AG04449 (cell line): ENCODE measurements at regions not wholly inside any gene's neighbourhood (a gene's known extent, or its start where the extent isn't known, plus 50 kb on each side); places are given as distances from the start of the nearest gene placed in this dataset.
"Not testable (repeated sequence)": the region's sequence is repeated elsewhere in the genome, so short reads cannot be mapped to it uniquely, and the experiment has no call there.

Experiments used
- CTCF ChIA-PET: fragments of 350-600 bp; formaldehyde crosslinking; extraction: SDS; loops from one replicate; lab custom pipeline; 2021; ENCODE audit warnings: antibody characterized with exemption; lab: Yijun Ruan, JAX
- POLR2A ChIA-PET: fragments of 400-600, 350-600 bp; formaldehyde crosslinking; extraction: SDS; loops from one replicate; lab custom pipeline; 2020; ENCODE audit warnings: antibody characterized with exemption, inconsistent platforms; lab: Yijun Ruan, JAX
- DNase-seq: peaks from one replicate; pipeline ENCODE4 v3.0.0-alpha.2; 2010; ENCODE audit warnings: low read depth, low spot score
- H3K4me3 ChIP-seq: 2 replicates; pipeline ENCODE4 v1.5.1; 2011; ENCODE audit warnings: low read depth, mild to moderate bottlenecking, control low read depth, low read length
- TF ChIP-seq, protein P1 (sequence below): IDR thresholded peaks from one replicate; pipeline ENCODE4 v1.5.1; 2011; ENCODE audit warnings: mild to moderate bottlenecking, moderate library complexity, low read length, control low read depth, inconsistent platforms; ENCODE audit not compliant: insufficient read depth; ENCODE audit errors: missing control alignments

DNA sequence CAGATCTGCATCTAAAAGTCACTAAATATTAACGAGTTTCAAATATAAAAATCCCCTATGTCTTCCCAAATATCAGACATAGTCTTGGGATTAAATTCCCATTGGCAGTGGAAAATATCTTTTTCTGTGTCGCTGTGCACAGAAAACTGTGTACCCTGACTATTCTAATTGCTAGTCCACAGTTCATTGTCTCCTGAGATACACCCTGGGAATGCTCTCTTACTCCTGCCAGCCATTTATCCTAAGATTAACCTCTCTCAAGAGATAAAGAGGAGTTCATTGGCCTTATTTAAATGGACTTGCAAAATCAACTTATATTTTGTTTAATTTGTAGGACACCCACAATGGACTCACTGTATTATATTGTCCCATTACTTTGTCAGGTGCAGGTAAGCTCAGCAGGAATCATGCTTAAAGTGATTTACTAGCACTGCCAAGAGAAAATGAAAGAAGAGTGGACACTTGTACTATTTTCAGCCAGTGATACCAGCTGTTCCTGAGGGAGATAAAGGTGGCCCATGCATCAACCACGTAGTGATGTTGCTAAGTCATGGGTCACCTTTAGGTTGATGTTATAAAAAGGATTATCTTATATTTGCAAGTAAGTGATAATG, 553.8 kb downstream of the PIK3C3 start:
- no peak overlapping the region for H3K4me3 ChIP-seq
- no peak for DNase-seq
- CTCF ChIA-PET, result no interaction called here
- TF ChIP-seq, protein P1, sequence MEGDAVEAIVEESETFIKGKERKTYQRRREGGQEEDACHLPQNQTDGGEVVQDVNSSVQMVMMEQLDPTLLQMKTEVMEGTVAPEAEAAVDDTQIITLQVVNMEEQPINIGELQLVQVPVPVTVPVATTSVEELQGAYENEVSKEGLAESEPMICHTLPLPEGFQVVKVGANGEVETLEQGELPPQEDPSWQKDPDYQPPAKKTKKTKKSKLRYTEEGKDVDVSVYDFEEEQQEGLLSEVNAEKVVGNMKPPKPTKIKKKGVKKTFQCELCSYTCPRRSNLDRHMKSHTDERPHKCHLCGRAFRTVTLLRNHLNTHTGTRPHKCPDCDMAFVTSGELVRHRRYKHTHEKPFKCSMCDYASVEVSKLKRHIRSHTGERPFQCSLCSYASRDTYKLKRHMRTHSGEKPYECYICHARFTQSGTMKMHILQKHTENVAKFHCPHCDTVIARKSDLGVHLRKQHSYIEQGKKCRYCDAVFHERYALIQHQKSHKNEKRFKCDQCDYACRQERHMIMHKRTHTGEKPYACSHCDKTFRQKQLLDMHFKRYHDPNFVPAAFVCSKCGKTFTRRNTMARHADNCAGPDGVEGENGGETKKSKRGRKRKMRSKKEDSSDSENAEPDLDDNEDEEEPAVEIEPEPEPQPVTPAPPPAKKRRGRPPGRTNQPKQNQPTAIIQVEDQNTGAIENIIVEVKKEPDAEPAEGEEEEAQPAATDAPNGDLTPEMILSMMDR, result no peak
- POLR2A ChIA-PET, result no interaction called here

DNA sequence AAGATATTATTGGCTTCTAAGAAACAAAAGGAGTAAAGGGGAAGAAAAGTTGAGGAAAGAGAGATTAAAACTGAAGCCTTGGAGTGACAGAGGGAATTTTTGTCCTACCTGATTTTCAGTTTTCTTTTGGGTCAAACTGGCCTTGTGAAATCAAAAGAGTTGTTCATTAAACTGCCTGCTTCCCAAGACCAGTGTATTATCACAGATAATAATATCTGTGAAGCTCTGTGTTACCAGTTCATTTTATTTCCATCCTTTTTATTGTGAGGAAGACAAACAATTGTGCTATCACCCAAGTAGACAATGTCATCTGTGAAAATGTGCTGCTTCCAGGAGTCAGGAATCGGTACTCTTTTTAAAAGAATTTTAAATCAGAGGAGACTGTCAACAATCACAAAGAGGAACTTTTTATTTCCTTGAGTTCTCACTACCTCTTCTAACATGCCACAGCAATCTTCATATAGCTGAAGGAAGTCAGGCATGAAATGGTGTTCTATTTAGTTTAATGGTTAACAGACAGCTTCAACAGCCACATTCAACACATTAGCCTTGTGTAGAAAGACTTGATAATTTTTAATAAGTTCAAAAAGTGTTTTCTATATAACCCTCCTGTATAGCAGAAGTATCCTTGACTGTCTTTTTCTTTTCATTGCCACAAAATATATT, 554.8 kb downstream of the PIK3C3 start:
- H3K4me3 ChIP-seq, result no peak overlapping the region
- DNase-seq, result no peak
- ChIA-PET CTCF (no interaction called here), POLR2A (no interaction called here)
- TF ChIP-seq, protein P1, result no peak

DNA sequence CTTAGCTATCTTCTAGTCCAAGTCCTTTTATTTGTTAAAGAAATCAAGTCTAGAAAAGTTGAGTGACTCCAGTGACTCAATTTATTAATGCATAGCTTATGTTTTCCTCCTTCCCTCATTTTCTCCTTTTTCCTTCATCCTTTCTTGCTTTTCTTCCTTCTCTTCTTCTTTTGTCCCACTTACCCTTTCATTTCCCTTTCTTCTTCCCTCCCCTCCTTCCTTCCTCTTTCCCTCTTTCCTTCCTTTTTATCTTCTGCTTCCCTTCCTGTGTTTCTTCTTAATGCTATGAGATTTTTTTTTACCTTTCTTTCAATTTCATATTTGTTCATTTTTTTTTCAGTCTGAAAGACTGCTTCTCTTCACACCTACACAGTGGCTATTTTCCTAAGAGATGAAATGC, 555.5 kb downstream of the PIK3C3 start:
- no peak for DNase-seq
- CTCF ChIA-PET, result no interaction called here
- POLR2A ChIA-PET, result no interaction called here
- no peak overlapping the region for H3K4me3 ChIP-seq
- TF ChIP-seq, protein P1, result no peak

DNA sequence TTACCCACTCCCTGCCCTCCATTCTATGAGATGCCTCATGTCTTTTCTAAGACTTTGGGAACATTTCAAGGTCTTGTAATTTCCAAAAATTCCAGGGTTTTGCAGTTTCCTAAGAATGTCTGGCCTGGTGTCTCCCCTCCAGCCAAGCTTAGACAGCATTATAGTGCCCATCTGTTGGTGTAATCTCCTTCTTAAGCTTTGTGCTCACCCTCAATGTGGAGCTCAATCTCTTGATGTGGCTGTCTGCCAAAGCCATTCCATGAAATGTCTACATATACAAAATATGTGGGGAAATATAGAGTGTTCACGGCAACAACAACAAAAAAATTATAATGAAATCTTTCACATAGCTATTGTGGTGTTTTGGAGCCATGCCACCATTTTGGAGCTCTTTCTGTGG, 558.4 kb downstream of the PIK3C3 start:
- TF ChIP-seq, protein P1, result no peak
- ChIA-PET POLR2A (no interaction called here), CTCF (no interaction called here)
- no peak for DNase-seq
- H3K4me3 ChIP-seq, result no peak overlapping the region

DNA sequence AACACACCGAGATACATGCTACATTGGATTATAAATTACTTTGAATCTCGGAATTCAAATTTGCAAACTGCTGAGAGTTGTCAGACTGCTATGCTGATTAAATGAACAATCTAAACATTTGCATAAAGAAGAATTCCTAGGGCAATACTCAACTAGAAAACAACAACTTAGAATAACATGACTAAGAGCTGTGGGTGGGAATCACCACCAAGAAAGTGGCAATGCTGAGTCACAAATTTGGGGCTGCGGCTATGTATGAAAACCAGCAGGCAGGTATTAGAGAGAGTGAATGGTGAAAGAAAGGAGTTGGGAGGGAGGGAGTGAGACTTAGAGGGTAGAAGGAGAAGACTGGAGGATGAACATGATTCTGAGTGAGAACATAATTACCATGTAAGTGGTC, 559.5 kb downstream of the PIK3C3 start:
- TF ChIP-seq, protein P1, result no peak
- ChIA-PET CTCF (no interaction called here), POLR2A (no interaction called here)
- DNase-seq, result no peak
- H3K4me3 ChIP-seq, result no peak overlapping the region

DNA sequence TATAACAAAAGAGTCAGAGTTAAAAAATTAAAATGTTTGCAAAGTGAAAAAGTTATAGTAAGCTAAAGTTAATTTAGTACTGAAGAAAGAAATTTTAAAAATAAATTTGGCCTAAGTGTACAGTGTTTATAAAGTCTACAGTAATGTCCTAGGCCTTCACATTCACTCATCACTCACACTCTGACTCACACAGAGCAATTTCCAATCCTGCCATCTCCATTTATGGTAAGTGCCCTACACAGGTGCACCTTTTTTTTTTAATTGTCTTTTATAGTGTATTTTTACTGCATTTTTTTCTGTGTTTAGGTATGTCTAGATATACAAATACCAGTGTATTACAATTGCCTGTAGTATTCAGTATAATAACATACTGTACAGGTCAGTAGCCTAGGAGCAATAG, 562.9 kb downstream of the PIK3C3 start:
- DNase-seq, result no peak
- TF ChIP-seq, protein P1, result no peak
- ChIA-PET POLR2A (no interaction called here), CTCF (no interaction called here)
- H3K4me3 ChIP-seq, result no peak overlapping the region

DNA sequence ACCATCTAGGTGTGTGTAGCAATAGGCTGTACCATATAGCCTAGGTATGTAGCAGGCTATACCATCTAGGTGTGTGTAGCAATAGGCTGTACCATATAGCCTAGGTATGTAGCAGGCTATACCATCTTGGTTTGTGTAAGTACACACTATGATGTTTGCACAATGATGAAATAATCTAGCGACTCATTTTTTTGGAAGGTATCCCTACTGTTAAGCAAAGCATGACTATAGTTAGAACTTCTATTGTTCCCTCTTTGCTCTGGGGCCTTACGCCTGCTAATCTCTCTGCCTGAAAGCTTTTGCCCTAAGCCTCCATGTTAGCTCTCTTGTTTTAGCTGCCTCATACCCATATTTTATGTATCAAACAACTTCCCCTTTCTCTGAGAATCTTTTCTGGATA, 563.3 kb downstream of the PIK3C3 start:
- DNase-seq, POLR2A ChIA-PET, H3K4me3 ChIP-seq, CTCF ChIA-PET: not testable (repeated sequence)
